Medulla oblongata (tissue), 1 donor: ENCODE measurements at regions not wholly inside any gene's neighbourhood (a gene's known extent, or its start where the extent isn't known, plus 50 kb on each side); places are given as distances from the start of the nearest gene placed in this dataset.
A peak's percentile ranks its signal among the peaks of the same experiment; 100 is the strongest.

Experiments used
- DNase-seq: peaks from one replicate; pipeline ENCODE4 v3.0.0-alpha.2; 2015; ENCODE audit errors: extremely low spot score

GRCh38 chr2:100222844-100223243 is 80.5 kb upstream of the AFF3 start:
- DNase-seq = no peak

GRCh38 chr2:100218552-100218951 is 76.2 kb upstream of the AFF3 start:
- DNase-seq = no peak

GRCh38 chr2:100217323-100217722 is 74.9 kb upstream of the AFF3 start:
- DNase-seq = no peak

GRCh38 chr2:100216015-100216414 is 73.6 kb upstream of the AFF3 start:
- no peak for DNase-seq

GRCh38 chr2:100215371-100215770 is 73.0 kb upstream of the AFF3 start:
- DNase-seq = no peak

- DNase-seq = peak; percentile 55
Measured at GRCh38 chr2:100214265-100214971, 72.0 kb upstream of the AFF3 start.

- DNase-seq = peak; percentile 23
Measured at GRCh38 chr2:100213595-100213994, 71.2 kb upstream of the AFF3 start.

GRCh38 chr2:100212850-100213249 is 70.5 kb upstream of the AFF3 start:
- DNase-seq = no peak

GRCh38 chr2:100211521-100211920 is 69.1 kb upstream of the AFF3 start:
- no peak for DNase-seq

GRCh38 chr2:100208141-100208770 is 65.9 kb upstream of the AFF3 start:
- peak; percentile 29 for DNase-seq

- no peak for DNase-seq
Measured at GRCh38 chr2:100207411-100207885, 65.1 kb upstream of the AFF3 start.

- no peak for DNase-seq
Measured at GRCh38 chr2:100206731-100207255, 64.4 kb upstream of the AFF3 start.

- DNase-seq = no peak
Measured at GRCh38 chr2:100205174-100205573, 62.8 kb upstream of the AFF3 start.

- DNase-seq = no peak
Measured at GRCh38 chr2:100202567-100202966, 60.2 kb upstream of the AFF3 start.

GRCh38 chr2:100200985-100201384 is 58.6 kb upstream of the AFF3 start:
- DNase-seq = no peak

GRCh38 chr2:100199421-100199820 is 57.0 kb upstream of the AFF3 start:
- DNase-seq = no peak

- DNase-seq = no peak
Measured at GRCh38 chr2:100198461-100199230, 56.3 kb upstream of the AFF3 start.

GRCh38 chr2:100197631-100198153 is 55.3 kb upstream of the AFF3 start:
- peak; percentile 51 for DNase-seq

- no peak for DNase-seq
Measured at GRCh38 chr2:100196786-100197494, 54.5 kb upstream of the AFF3 start.

GRCh38 chr2:100195942-100196341 is 53.6 kb upstream of the AFF3 start:
- no peak for DNase-seq

- no peak for DNase-seq
Measured at GRCh38 chr2:100194951-100195350, 52.6 kb upstream of the AFF3 start.
